Keratinocyte (primary cell): ENCODE measurements at regions not wholly inside any gene's neighbourhood (a gene's known extent, or its start where the extent isn't known, plus 50 kb on each side); places are given as distances from the start of the nearest gene placed in this dataset.

Source experiments
- DNase-seq: peaks from one replicate; pipeline ENCODE4 v3.0.0-alpha.2; 2011; ENCODE audit warnings: low read depth, missing footprints, low spot score
- FAIRE-seq: peaks from 2 replicates; lab custom pipeline; 2011; peaks lifted over from hg19 to GRCh38; lab: Jason Lieb, UNC
- H2AFZ ChIP-seq: 2 replicates; pipeline ENCODE4 v1.6.0; 2012; ENCODE audit warnings: low read length, control low read depth, inconsistent platforms; ENCODE audit not compliant: control insufficient read depth
- H3K27ac ChIP-seq: 2 replicates; pipeline ENCODE4 v1.5.1; 2011; ENCODE audit warnings: low read length; ENCODE audit not compliant: control insufficient read depth, insufficient read depth
- H3K27me3 ChIP-seq: 3 replicates; pipeline ENCODE4 v1.6.0; 2011; ENCODE audit warnings: low read length; ENCODE audit not compliant: control insufficient read depth, insufficient read depth; ENCODE audit errors: extremely low read depth
- H3K36me3 ChIP-seq, 2 experiments: 2 replicates in 1 of 2; 3 replicates in 1 of 2; pipeline ENCODE4 v1.5.1; 2011; ENCODE audit warnings: low read length in 2 of 2, mild to moderate bottlenecking in 1 of 2; ENCODE audit not compliant: control insufficient read depth in 2 of 2, insufficient read depth in 2 of 2; ENCODE audit errors: extremely low read depth in 1 of 2
- H3K4me1 ChIP-seq: 3 replicates; pipeline ENCODE4 v1.5.1; 2011; ENCODE audit warnings: low read length; ENCODE audit not compliant: control insufficient read depth, insufficient read depth; ENCODE audit errors: extremely low read depth
- H3K4me2 ChIP-seq: 3 replicates; pipeline ENCODE4 v1.6.0; 2011; ENCODE audit warnings: low read depth, low read length; ENCODE audit not compliant: control insufficient read depth, insufficient read depth; ENCODE audit errors: extremely low read depth
- H3K4me3 ChIP-seq, 3 experiments: fragments of 200-600 bp in 1 of 3; sonication (generic) in 1 of 3; 2 replicates in 2 of 3; 3 replicates in 1 of 3; pipeline ENCODE4 v1.5.1; 2011 to 2016; ENCODE audit warnings: low read length in 3 of 3, mild to moderate bottlenecking in 3 of 3, control low read depth in 2 of 3, inconsistent platforms in 1 of 3, low read depth in 1 of 3, mixed read lengths in 1 of 3, mixed run types in 1 of 3, moderate library complexity in 1 of 3; ENCODE audit not compliant: control insufficient read depth in 2 of 3, insufficient read depth in 2 of 3; ENCODE audit errors: extremely low read depth in 1 of 3
- H3K79me2 ChIP-seq: 2 replicates; pipeline ENCODE4 v1.6.0; 2012; ENCODE audit warnings: low read length; ENCODE audit not compliant: control insufficient read depth, insufficient read depth
- H3K9ac ChIP-seq: 3 replicates; pipeline ENCODE4 v1.6.0; 2011; ENCODE audit warnings: low read length; ENCODE audit not compliant: control insufficient read depth, insufficient read depth; ENCODE audit errors: extremely low read depth
- H3K9me1 ChIP-seq: 3 replicates; pipeline ENCODE4 v1.6.0; 2011; ENCODE audit warnings: low read length; ENCODE audit not compliant: control insufficient read depth, insufficient read depth; ENCODE audit errors: extremely low read depth
- H3K9me3 ChIP-seq: 2 replicates; pipeline ENCODE4 v1.5.1; 2012; ENCODE audit warnings: low read depth, low read length; ENCODE audit not compliant: control insufficient read depth
- H4K20me1 ChIP-seq: 3 replicates; pipeline ENCODE4 v1.6.0; 2011; ENCODE audit warnings: low read length; ENCODE audit not compliant: control insufficient read depth, insufficient read depth; ENCODE audit errors: extremely low read depth
- EZH2 ChIP-seq: IDR thresholded peaks from one replicate; pipeline ENCODE4 v1.6.1; 2012; ENCODE audit warnings: inconsistent platforms, mild to moderate bottlenecking, low read length, moderate library complexity
- dilution Hi-C: fragments of 300-500 bp; cut with MboI; formaldehyde crosslinking; loops from one replicate; pipeline ENCODE4 v1.7.0; 2020; ENCODE audit warnings: low sequenced_read_pairs; ENCODE audit not compliant: extremely low pct_ligation_motif_present
- TF ChIP-seq, protein P1 (sequence below), 3 experiments: IDR thresholded peaks in 1 of 3; conservative IDR thresholded peaks in 1 of 3; optimal IDR thresholded peaks in 1 of 3; 2 replicates in 2 of 3; 3 replicates in 1 of 3; pipeline versions ENCODE3 to v1.5.1; 2011; ENCODE audit warnings: low read length in 3 of 3, mild to moderate bottlenecking in 3 of 3, moderate library complexity in 2 of 3, control low read depth in 1 of 3, inconsistent platforms in 1 of 3; ENCODE audit not compliant: insufficient read depth in 2 of 3; ENCODE audit errors: extremely low read depth in 1 of 3

DNA sequence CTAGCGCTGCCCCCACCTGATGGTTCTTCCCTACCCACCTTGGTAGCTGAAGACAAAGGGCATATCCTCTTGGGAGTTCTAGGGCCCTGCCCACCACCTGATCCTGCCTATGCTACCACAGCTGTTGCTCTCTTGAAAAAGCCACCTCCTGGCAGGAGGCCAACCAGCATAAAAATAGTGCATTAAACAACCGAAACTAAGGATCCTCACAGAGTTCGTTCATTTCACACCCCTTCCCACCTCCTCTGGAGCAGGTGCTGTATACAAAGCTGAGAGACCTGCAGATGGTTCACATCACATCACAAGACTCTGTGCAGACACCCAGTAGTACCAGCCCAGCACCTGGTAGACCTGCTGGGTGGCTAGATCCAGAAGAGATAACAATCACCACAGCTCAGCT, 1348.0 kb upstream of the TMEFF2 start:
- Histone ChIP-seq H3K4me3 (no peak overlapping the region), H3K4me2 (no peak overlapping the region), H3K27me3 (no peaks in the 10 kb centered on the region), H3K9me3 (no peaks in the 10 kb centered on the region), H3K4me1 (no peaks in the 10 kb centered on the region), H3K27ac (no peak overlapping the region), H3K79me2 (no peaks in the 10 kb centered on the region), H3K9me1 (no peaks in the 10 kb centered on the region), H4K20me1 (no peaks in the 10 kb centered on the region), H2AFZ (no peak overlapping the region), H3K9ac (no peak overlapping the region), H3K36me3 (no peaks in the 10 kb centered on the region)
- dilution Hi-C loops, result no loop called here
- no peak for DNase-seq
- TF ChIP-seq EZH2, result no peak
- TF ChIP-seq, protein P1, sequence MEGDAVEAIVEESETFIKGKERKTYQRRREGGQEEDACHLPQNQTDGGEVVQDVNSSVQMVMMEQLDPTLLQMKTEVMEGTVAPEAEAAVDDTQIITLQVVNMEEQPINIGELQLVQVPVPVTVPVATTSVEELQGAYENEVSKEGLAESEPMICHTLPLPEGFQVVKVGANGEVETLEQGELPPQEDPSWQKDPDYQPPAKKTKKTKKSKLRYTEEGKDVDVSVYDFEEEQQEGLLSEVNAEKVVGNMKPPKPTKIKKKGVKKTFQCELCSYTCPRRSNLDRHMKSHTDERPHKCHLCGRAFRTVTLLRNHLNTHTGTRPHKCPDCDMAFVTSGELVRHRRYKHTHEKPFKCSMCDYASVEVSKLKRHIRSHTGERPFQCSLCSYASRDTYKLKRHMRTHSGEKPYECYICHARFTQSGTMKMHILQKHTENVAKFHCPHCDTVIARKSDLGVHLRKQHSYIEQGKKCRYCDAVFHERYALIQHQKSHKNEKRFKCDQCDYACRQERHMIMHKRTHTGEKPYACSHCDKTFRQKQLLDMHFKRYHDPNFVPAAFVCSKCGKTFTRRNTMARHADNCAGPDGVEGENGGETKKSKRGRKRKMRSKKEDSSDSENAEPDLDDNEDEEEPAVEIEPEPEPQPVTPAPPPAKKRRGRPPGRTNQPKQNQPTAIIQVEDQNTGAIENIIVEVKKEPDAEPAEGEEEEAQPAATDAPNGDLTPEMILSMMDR (optimal IDR thresholded peaks at IDR 0.05 in 1 of 3, IDR thresholded peaks at IDR 0.05 in 1 of 3, conservative IDR thresholded peaks at IDR 0.05 in 1 of 3; ENCODE audit: extremely low read depth in 1 of 3, insufficient read depth in 2 of 3, low read length in 3 of 3), result no peak
- FAIRE-seq, result no peak

DNA sequence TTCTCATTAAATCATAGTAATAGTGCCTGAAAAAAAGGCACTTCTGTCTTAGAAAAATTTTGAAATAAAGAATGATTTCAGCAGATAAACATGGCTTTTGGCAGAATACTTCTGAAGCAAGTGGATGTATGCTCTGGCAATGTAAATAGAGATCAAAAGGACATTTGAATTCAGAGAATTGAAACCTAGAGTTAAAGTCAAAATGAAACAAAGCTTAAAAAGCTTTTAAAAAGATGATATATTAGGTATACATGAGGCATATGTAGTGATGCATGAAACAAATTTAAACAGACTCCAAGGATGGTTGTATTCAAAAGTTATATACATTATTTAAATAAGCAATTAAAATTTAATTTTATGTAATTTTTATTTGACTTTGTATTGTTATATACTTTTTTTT, 1344.5 kb upstream of the TMEFF2 start:
- Histone ChIP-seq H3K9ac (no peak overlapping the region), H3K9me1 (no peaks in the 10 kb centered on the region), H3K4me3 (no peak overlapping the region), H3K27ac (no peak overlapping the region), H3K4me2 (no peak overlapping the region), H4K20me1 (no peaks in the 10 kb centered on the region), H3K36me3 (no peaks in the 10 kb centered on the region), H3K9me3 (no peaks in the 10 kb centered on the region), H3K79me2 (no peaks in the 10 kb centered on the region), H2AFZ (no peak overlapping the region), H3K27me3 (no peaks in the 10 kb centered on the region), H3K4me1 (no peaks in the 10 kb centered on the region)
- dilution Hi-C loops, result no loop called here
- no peak for DNase-seq
- no peak for FAIRE-seq
- TF ChIP-seq, protein P1 (optimal IDR thresholded peaks at IDR 0.05 in 1 of 3, IDR thresholded peaks at IDR 0.05 in 1 of 3, conservative IDR thresholded peaks at IDR 0.05 in 1 of 3; ENCODE audit: extremely low read depth in 1 of 3, insufficient read depth in 2 of 3, low read length in 3 of 3), result no peak
- TF ChIP-seq EZH2, result no peak
